GM12865 (cell line): ENCODE measurements at regions not wholly inside any gene's neighbourhood (a gene's known extent, or its start where the extent isn't known, plus 50 kb on each side); places are given as distances from the start of the nearest gene placed in this dataset.

Source experiments
- DNase-seq: peaks from one replicate; pipeline ENCODE4 v3.0.0; 2010; ENCODE audit warnings: low read depth
- H3K4me3 ChIP-seq: 2 replicates; pipeline ENCODE4 v1.5.1; 2011; ENCODE audit warnings: mild to moderate bottlenecking, low read depth, low read length, control low read depth
- CTCF ChIP-seq: IDR thresholded peaks from 2 replicates; pipeline ENCODE4 v1.5.1; 2011; ENCODE audit warnings: low read length, control low read depth, low read depth, inconsistent platforms; ENCODE audit not compliant: insufficient read depth; ENCODE audit errors: missing control alignments

- TF ChIP-seq CTCF, result no peak
- DNase-seq, result no peak
- no peak overlapping the region for H3K4me3 ChIP-seq
These were observed 52.4 kb downstream of the ELAPOR2 start for GRCh38 chr7:87007038-87007437.

- no peak for TF ChIP-seq CTCF
- H3K4me3 ChIP-seq, result no peak overlapping the region
- no peak for DNase-seq
These were observed 54.5 kb downstream of the ELAPOR2 start for GRCh38 chr7:87004956-87005355.

- peak; percentile 18 for DNase-seq
- H3K4me3 ChIP-seq, result no peak overlapping the region
- TF ChIP-seq CTCF, result no peak
These were observed 55.3 kb downstream of the ELAPOR2 start for GRCh38 chr7:87003872-87004798.

GRCh38 chr7:87001214-87001613, 58.2 kb downstream of the ELAPOR2 start:
- DNase-seq, result no peak

GRCh38 chr7:87000344-87000743, 59.1 kb downstream of the ELAPOR2 start:
- no peak for TF ChIP-seq CTCF
- H3K4me3 ChIP-seq, result no peak overlapping the region
- no peak for DNase-seq

More at GRCh38 chr7:87001214-87001613, 58.2 kb downstream of the ELAPOR2 start:
- H3K4me3 ChIP-seq, result no peak overlapping the region
- no peak for TF ChIP-seq CTCF

- TF ChIP-seq CTCF, result no peak
- DNase-seq, result no peak
- H3K4me3 ChIP-seq, result no peak overlapping the region
These were observed 59.7 kb downstream of the ELAPOR2 start for GRCh38 chr7:86999750-87000149.

- H3K4me3 ChIP-seq, result no peak overlapping the region
- TF ChIP-seq CTCF, result no peak
- DNase-seq, result no peak
These were observed 63.6 kb downstream of the ELAPOR2 start for GRCh38 chr7:86995814-86996213.
